NCI-H1694 (cell line): ENCODE measurements at regions not wholly inside any gene's neighbourhood (a gene's known extent, or its start where the extent isn't known, plus 50 kb on each side); places are given as distances from the start of the nearest gene placed in this dataset.

Experiments
- DNase-seq: peaks from one replicate; lab custom pipeline; 2025; lab: John Stamatoyannopoulos, UW

DNA sequence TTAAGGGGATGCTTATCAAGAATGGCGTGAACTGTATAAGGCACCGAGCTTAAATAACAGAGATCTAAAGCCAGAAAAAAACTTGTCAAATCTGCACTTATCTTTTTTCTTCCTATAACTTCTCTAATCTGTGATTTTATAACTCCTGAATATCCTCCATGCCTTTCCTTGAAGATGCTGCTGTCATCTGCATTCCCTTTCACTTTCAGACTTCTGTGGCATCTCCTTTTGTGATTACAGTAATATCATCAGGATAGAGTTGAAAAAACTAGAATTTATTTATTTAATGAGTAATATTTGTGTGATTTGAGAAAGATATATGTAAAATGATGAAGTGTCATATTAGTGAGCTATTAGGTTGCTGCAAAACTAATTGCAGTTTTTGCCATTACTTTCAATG lies 357.8 kb upstream of the PTBP2 start:
- no peak for DNase-seq

DNA sequence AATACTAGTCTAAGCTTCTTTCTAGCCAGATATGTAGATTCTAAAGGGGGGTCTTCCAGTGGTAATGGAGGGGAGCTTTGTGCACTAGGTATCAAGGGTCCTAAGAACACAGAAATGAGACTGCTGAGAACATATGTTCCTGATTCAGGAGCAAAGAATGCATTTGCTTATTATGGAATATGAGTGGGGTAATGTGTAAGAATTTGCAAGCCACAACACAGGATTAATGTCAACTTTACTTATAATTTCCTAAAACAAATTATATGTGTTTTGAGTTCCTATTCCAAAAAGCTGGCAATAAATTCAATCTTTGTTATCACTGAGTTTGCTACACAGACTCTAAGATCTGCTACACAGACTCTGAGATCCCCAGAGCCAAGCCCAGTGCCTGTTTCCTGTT lies 357.0 kb upstream of the PTBP2 start:
- no peak for DNase-seq

DNA sequence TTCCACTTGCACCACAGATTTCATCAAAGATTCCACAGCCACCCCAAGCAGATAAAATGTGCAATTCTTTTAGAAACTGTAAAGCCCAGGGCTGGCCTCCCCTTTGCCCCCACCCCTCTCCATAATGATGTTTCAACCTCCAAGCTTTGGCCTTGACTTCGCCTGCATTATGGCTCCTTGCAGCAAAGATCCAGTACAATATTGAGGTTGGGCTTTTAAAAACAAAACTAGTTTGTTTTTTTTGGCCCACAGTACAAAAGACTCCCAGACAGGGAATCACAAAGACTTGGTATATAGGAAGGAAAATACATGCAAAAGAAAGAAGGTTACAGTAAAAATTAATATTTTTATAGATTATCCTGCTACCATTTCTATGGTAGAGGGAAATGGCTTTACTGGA lies 356.5 kb upstream of the PTBP2 start:
- no peak for DNase-seq

DNA sequence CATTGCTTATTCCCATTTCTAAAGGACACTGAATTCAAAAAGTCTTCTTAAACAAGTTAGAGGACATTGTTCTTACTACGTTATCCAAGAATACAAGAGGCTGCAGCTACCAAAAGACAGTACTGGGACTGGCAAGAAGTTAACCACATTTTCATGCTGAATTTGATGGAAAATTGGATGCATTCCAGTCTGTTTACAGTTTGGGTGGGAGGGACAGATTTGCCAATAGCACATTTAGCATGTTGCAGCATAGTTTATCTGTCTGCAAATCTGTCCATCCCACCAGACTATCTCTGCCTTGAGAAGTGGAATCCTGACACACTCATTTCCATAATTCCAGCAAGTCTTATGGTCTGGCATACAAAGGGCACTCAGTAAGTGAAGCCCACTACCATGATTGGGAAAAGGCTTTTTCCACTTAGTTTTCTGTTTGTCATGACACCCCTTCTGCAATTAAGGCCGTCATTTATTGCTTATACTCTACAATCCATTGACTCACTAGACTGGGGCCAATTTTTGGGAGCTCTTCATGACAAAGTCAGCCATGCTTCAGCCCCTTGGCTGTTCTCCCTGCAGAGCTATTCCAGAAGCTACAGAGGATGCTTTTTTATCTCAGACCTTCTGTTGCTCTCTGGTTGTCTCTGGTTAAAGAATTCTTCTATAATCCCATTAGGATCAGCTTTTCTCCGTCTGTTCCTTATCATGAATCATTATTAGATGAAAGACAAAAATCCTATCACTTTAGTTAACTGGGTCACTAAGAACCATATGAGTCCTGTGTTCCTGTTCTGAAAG lies 355.8 kb upstream of the PTBP2 start:
- DNase-seq: peak; percentile 9

DNA sequence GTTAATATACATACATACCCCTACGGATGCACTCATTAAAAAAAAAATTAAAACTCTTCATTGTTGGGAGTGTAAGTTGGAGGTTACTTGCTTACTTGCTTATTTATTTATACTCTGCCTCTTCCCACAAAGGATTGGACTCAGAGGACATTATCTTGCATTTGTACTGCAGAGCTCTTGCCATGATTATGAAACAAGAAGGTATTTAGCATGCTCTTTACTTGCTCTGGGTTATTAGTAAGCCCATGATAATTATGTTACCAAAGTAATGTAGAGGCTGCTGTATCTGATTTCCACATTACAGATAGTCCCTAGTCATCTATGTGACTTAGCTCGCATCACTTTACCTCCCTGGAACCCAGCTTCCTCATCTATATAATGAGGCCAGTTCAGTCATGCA lies 355.1 kb upstream of the PTBP2 start:
- no peak for DNase-seq

DNA sequence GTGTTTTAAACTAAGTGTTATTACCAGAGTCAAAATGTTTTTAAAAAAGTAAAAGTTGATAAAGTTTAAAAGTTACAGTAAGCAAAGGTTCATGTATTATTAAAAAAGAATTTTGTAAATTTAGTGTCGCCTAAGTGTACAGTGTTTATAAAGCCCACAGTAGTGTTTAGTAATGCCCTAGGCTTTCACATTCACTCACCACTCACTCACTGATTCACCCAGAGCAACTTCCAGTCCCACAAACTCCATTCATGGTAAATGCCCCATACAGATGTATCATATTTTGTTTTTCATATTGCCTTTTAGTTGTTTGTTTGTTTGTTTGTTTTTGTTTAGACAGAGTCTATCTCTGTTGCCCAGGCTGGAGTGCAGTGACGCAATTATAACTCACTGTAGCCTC lies 353.8 kb upstream of the PTBP2 start:
- DNase-seq: no peak

DNA sequence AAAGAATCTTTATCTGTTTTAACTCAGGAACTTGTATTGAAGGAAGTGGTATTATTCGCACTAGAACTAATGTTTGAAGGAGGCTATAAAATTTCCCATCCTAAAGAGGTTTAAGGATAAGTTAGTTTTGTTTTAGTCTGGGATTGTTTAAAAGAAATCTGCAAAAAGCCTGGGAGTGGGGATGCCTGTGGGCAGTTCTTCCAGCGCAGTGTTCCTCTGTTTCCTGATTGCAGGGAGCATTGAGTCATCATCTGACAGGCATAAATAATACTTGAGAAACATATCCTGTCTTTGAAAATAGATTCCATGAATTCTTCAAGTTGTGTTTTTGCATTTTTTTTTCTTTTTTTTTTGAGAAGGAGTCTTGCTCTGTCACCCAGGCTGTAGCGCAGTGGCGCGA lies 350.8 kb upstream of the PTBP2 start:
- DNase-seq: no peak

DNA sequence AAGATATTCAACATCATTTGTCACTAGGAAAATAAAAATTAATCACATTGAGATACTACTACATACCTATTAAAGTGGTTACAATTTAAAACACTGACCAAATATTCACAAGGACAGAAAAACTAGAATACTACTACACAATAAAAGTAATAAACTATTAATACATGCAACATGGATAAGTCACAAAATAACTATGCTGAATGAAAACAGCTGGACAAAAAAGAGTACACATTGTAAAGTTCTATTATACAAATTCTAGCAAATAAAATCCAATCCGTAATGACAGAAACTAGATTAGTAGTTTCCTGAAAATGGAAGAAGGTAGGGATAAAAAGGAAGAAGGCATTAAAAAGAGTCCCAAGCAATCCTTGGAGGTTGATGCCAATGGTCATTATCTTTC lies 348.7 kb upstream of the PTBP2 start:
- DNase-seq: no peak

DNA sequence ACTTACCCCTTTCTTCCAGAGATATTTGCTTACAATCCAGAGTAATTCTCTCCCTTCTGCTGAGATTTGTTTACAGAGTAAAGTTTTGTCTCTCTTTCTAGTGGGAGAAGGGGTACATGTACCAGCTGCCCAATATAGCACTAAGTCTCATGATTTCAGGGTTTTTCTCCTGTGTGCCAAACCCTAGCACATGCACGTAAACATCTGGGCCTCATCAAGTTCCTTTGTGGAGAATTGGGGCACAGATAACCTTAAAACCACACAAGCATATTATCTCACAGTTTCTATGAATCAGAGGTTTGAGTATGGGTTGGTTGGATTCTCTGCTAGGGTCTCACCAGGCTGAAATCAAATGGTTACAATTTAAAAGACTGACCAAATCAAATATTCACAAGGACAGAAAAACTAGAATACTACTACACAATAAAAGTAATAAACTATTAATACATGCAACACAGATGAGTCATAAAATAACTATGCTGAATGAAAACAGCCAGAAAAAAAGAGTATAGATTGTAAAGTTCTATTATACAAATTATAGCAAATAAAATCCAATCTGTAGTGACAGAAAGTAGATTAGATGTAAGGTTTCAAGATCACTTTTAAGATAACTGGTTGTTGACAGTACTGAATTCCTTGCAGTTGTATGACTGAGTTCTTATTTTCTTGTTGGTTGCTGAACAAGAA lies 347.4 kb upstream of the PTBP2 start:
- no peak for DNase-seq

DNA sequence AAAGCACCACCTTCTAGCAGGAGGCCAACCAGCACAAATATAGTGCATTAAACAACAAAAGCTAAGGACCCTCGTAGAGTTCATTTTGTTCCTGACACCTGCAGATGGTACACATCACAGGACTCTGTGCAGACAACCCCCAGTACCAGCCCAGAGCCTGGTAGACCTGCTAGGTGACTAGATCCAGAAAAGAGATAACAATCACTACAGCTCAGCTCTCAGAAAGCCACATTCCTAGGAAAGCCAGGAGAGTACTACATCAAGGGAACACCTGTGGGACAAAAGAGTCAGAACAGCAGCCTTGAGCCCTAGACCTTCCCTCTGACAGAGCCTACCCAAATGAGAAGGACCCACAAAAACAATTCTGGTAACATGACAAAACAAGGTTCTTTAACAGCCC lies 344.7 kb upstream of the PTBP2 start:
- no peak for DNase-seq

DNA sequence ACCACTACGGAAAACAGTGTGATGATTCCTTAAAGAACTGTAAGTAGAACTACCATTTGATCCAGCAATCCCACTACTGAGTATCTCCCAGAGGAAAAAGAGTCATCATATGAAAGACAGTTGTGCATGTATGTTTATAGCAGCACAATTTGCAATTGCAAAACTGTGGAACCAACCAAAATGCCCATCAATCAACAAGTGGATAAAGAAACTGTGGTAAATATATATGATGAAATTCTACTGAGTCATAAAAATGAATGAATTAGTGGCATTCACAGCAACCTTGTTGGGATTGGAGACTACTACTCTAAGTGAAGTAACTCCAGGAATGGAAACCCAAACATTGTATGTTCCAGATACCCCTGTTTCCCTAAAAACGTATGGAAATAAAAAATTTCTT lies 337.0 kb upstream of the PTBP2 start:
- no peak for DNase-seq

DNA sequence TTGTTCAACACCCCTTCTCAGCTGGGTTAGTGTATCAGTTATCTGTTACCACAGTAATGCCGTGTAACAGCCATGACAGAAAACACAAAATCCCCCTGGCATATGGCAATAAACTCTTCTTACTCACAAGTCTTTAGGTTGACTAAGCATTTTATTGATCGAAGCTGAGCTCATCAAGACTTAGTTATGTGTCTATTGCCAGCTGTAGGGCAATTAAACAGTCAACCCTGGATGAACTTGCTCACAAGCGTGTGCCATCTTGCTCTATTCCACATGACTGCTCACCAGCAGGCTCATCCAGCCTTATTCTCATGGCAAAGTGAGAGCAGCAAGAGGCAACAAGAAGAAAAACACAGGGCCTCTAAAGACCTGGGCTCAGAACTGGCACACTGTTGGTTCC lies 333.8 kb upstream of the PTBP2 start:
- peak; percentile 89 for DNase-seq

DNA sequence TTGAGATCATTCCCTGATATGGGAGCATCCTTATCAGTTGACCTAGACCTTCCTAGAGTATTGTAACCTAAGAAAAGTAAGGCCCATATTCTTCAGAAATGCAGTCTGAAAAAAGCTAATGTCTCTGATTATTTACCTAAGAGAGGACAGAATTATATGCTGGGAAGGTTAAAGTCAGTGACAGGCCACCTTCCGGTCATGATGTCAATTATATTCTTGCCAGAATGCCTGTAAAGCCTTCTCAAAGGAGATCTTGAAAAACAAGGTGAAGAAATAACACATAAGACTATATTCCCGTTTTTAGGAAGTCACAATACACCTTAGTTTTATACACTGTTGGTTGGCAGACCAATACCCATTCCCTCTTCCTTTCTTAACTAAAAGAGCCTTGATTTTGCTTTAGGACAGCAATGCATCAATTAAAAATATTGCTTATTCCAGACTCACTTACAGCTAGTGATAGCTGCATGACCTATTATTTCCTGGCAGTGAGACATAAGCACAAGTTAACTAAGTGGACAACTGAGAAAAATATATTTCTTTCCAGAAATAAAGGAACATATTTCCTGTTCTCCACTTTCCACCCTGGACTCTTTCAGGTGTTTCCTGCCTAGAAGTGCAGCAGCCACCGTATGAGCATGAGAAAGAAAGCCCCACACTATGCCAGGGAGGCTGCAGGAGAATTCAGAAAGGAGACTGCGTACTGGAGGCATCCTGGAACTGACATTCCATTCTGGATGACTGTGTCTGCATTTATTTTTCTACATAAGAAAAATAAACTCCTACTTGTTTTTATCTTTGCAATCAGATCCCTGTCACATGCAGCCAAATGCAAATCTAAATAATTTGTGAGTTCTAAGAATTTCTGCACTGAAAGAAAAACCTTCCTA lies 332.9 kb upstream of the PTBP2 start:
- no peak for DNase-seq

DNA sequence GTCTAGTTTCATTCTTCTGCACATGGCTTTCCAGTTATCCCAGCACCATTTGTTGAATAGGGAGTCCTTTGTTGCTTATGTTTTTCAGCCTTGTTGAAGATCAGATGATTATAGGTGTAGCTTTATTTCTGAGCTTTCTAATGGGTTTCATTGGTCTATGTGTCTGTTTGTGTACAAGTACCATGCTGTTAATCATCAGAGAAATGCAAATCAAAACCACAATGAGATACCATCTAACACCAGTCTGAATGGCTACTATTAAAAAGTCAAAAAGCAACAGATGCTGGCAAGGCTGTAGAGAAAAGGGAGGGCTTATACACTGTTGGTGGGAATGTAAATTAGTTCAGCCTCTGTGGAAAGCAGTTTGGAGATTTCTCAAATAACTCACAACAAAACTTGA lies 321.5 kb upstream of the PTBP2 start:
- no peak for DNase-seq

DNA sequence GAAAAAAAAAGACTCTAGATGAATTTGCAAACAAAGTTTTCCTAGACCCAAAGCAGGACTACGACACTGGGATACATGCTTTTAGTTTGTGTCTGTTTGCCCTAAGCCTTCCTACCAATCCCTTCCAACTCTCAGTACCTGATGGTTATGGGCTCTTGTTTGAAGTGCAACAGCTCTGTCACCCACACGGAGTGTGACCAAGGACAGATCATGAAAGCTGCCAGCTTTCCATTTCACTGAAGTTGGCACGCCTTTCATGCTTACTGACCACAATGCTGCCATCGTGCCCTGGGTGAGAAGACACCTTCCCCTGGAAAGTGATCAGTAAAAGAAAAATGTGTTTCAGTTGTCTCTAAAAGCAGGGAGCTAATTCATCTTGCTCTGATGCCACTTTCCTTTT lies 312.5 kb upstream of the PTBP2 start:
- no peak for DNase-seq

DNA sequence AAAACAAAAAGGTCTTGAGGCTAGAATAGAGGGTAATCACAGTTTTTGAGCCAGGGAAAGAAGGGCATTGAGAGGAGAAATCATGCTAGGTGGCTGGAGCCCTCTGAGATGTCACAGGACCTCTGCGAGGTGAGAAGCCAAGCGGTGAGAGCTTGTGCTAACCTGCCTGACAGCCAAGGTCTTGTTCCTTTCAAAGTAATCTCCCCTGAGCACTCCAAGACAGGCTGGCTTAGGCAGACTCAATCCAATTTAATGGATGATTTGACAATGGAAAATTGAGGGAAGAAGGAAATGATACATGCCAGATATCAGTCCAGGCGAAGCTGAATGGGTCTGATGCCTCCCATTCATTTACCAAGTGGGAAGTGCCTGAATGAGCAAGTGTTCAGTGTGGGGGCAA lies 311.9 kb upstream of the PTBP2 start:
- no peak for DNase-seq

DNA sequence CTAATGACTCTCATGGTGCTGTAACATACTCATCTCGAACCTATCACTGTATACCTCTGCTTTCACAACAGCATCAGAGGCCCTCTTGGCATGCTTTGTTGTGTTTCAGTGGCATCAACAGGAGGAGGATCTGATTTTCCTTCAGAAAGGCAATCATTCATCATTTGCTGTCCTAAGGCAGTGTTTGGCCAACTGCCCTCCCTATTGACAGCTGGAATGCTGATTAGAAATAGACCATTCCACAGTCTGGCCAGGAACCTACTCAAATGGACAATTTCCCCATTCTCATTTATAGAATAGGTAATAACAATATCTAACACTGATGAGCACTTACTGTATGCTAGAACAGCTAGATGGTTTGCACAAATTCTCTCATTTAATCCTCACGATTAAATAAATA lies 310.6 kb upstream of the PTBP2 start:
- DNase-seq: no peak

DNA sequence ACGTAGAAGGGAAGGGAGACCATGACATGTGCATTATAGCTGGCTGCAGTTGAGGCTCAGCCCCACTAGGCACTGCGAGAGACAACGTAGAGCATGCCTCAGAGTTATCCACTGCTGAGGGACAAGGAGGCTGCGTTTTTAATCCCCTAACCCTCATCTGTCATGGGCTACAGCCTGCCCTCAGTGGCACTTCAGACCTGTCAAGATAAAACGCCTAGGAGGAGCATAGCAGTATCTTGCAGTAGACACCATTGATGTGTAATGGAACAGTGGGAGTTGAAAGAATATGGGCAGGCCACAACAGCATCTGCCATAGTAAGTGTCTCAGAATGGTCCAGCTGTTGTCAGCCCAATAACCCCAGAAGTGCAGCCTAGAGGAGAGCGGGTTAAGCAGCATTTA lies 307.0 kb upstream of the PTBP2 start:
- no peak for DNase-seq

DNA sequence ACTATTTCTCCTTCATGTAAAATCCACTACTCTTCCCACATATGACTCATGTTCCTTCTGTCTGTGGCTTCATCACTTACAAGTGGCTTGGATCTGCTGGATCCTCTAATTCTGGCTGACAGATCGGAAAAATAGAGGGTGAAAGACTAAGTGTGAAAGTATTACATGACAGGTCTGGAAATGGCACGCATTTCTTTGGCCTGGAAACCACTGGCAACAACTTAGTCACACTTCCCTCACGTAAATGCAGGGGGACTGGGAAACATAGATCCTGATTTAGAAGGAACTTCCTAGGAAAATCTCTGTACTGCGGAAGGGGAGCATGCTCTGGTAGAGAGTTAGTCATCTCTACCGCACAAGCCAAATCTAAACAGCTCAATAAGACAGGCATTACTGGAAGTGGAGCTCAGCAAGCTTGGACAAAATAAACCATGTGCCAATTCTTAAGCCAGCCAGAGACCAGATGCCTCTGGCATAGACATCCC lies 305.4 kb upstream of the PTBP2 start:
- DNase-seq: no peak

DNA sequence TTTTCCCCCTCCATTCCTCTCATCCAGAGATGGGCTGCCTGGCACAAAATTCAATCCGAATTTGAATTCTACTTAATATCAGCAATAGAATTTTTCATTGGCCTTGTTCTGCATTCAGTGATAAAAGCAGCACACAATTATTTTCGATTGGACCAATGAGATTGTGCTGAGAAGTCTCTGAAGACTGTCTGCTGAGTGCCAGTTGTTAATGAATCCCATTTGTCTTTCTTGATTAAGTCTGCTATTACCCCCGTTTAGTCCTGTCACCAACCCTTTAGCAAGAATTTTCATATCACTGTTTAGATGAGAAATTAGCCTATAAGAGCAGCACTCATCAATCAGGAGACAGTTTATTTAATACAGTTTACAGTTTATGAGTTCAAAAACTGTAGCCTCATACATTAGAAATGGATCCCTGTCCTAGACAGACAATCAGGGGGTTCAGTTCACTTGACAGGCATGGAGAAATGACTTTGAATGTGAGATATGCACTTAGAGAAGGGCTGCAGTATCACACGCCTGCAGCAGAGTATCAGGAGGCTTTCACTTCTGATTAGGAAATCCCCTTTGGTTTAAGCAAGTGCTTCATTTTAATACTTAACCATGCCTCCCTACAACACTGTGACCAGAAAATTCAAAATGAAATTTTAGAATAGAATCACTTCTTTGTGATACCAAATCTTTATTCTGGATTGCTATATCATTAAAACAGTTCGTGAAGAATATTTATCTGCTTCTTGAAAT lies 304.7 kb upstream of the PTBP2 start:
- DNase-seq: no peak

DNA sequence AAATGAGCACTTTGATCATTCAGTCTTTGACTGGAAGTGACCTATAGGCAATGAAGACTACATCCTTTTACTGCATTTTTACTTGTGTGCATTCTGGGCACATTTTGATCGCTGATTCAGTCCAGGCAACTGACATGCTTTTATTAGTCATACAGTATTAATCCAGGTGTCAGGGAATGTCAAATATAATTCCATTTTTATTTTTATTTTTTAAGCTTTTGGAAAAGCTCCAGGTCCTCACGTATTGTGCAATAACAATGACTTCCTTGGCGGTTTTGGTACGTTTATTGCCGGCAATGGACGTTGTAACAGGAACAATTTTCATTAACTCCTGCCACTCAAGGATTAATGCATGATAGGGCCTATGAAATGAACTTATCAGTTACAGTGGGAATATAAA lies 302.6 kb upstream of the PTBP2 start:
- DNase-seq: no peak

DNA sequence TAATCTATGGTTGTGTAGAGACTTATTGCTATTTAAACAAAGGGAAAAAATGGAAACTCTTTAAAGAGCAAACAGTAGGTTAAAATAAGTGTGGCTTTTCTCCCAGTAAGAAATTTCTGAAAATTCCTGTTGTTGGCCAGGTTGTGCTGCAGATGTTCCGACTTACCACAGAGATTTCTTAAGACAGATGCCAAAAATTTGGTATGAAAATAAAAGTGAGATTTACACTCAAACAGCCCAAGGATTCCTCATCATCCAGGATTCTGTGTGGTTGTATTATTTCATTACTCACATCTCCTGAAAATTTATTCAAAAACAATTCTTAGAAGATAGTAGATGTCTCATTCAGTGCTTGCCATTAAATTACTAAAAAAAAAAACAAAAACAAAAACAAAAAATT lies 296.7 kb upstream of the PTBP2 start:
- no peak for DNase-seq
